GM21576 (cell line): ENCODE measurements at regions not wholly inside any gene's neighbourhood (a gene's known extent, or its start where the extent isn't known, plus 50 kb on each side); places are given as distances from the start of the nearest gene placed in this dataset.

ENCODE experiments used
- ATAC-seq: cut with Tn5 transposase; IDR thresholded peaks from one replicate; pipeline ENCODE4 v1.9.1; 2021; ENCODE audit warnings: mild to moderate bottlenecking, moderate library complexity; ENCODE audit not compliant: unreplicated experiment

GRCh38 chr1:164228928-164229327, 330.1 kb upstream of the PBX1 start:
- ATAC-seq = no peak

- no peak for ATAC-seq
These were observed 325.8 kb upstream of the PBX1 start for GRCh38 chr1:164233149-164233548.

- ATAC-seq = no peak
These were observed 318.9 kb upstream of the PBX1 start for GRCh38 chr1:164240081-164240480.

GRCh38 chr1:164250365-164250764, 308.6 kb upstream of the PBX1 start:
- no peak for ATAC-seq

- no peak for ATAC-seq
These were observed 302.5 kb upstream of the PBX1 start for GRCh38 chr1:164256456-164256855.

GRCh38 chr1:164261691-164262240, 297.2 kb upstream of the PBX1 start:
- no peak for ATAC-seq

- ATAC-seq = no peak
These were observed 295.4 kb upstream of the PBX1 start for GRCh38 chr1:164263540-164263939.

- no peak for ATAC-seq
These were observed 293.8 kb upstream of the PBX1 start for GRCh38 chr1:164265232-164265631.

GRCh38 chr1:164272156-164272555, 286.8 kb upstream of the PBX1 start:
- ATAC-seq = no peak

- ATAC-seq = no peak
These were observed 262.8 kb upstream of the PBX1 start for GRCh38 chr1:164296172-164296571.

GRCh38 chr1:164308101-164308500, 250.9 kb upstream of the PBX1 start:
- ATAC-seq = no peak

GRCh38 chr1:164310166-164310565, 248.8 kb upstream of the PBX1 start:
- ATAC-seq = no peak

- no peak for ATAC-seq
These were observed 247.6 kb upstream of the PBX1 start for GRCh38 chr1:164311377-164311776.

- ATAC-seq = no peak
These were observed 237.9 kb upstream of the PBX1 start for GRCh38 chr1:164320790-164321731.

- no peak for ATAC-seq
These were observed 233.2 kb upstream of the PBX1 start for GRCh38 chr1:164325786-164326185.

- no peak for ATAC-seq
These were observed 225.6 kb upstream of the PBX1 start for GRCh38 chr1:164333387-164333786.

- ATAC-seq = no peak
These were observed 221.6 kb upstream of the PBX1 start for GRCh38 chr1:164337394-164337793.

GRCh38 chr1:164337885-164338284, 221.1 kb upstream of the PBX1 start:
- no peak for ATAC-seq

- no peak for ATAC-seq
These were observed 215.8 kb upstream of the PBX1 start for GRCh38 chr1:164343189-164343588.

- no peak for ATAC-seq
These were observed 211.0 kb upstream of the PBX1 start for GRCh38 chr1:164347980-164348379.

GRCh38 chr1:164356511-164356910, 202.5 kb upstream of the PBX1 start:
- no peak for ATAC-seq

- no peak for ATAC-seq
These were observed 198.7 kb upstream of the PBX1 start for GRCh38 chr1:164360265-164360664.
